WTC11 (cell line): ENCODE measurements at regions not wholly inside any gene's neighbourhood (a gene's known extent, or its start where the extent isn't known, plus 50 kb on each side); places are given as distances from the start of the nearest gene placed in this dataset.

Source experiments
- ATAC-seq: fragments of 200-7000 bp; cut with Tn5 transposase; 2 replicates; pipeline ENCODE4 v1.10.0; 2021; ENCODE audit warnings: mild to moderate bottlenecking, moderate library complexity
- CTCF ChIA-PET: fragments of 300-600 bp; sonication (Branson Sonifier 250); formaldehyde crosslinking; loops from one replicate; lab custom pipeline; 2021; ENCODE audit warnings: antibody characterized with exemption; lab: Charles Lee
- POLR2A ChIA-PET: fragments of 350-600 bp; sonication (Branson Sonifier 250); formaldehyde crosslinking; loops from one replicate; lab custom pipeline; 2021; ENCODE audit warnings: antibody characterized with exemption; lab: Charles Lee
- DNase-seq: peaks from one replicate; pipeline ENCODE4 v3.0.0; 2021; ENCODE audit warnings: low spot score
- H3K27ac Mint-ChIP-seq: 2 replicates; pipeline ENCODE4 v1.8.0; 2021; ENCODE audit warnings: mixed read lengths
- H3K27me3 Mint-ChIP-seq: 2 replicates; pipeline ENCODE4 v1.8.0; 2021; ENCODE audit warnings: low read depth, mild to moderate bottlenecking, moderate library complexity, mixed read lengths
- H3K36me3 Mint-ChIP-seq: 2 replicates; pipeline ENCODE4 v1.8.0; 2021; ENCODE audit warnings: mixed read lengths
- H3K4me1 Mint-ChIP-seq: 2 replicates; pipeline ENCODE4 v1.8.0; 2022; ENCODE audit warnings: mixed read lengths
- H3K4me3 Mint-ChIP-seq: 2 replicates; pipeline ENCODE4 v1.8.0; 2021; ENCODE audit warnings: mild to moderate bottlenecking, moderate library complexity, mixed read lengths
- H3K9me3 Mint-ChIP-seq: 2 replicates; pipeline ENCODE4 v1.8.0; 2021; ENCODE audit warnings: mixed read lengths
- EMX1 ChIP-seq: fragments of 250-450 bp; sonication (Bioruptor Pico); IDR thresholded peaks from 2 replicates; pipeline ENCODE4 v1.8.0; 2021; ENCODE audit warnings: mild to moderate bottlenecking
- GABPB1 ChIP-seq: sonication (generic); formaldehyde crosslinking; IDR thresholded peaks from 2 replicates; pipeline ENCODE4 v1.8.1; 2023; ENCODE audit warnings: mild to moderate bottlenecking, missing genetic modification reagents
- GRHL2 ChIP-seq: fragments of 250-450 bp; sonication (Bioruptor Pico); IDR thresholded peaks from 2 replicates; pipeline ENCODE4 v1.8.0; 2022; ENCODE audit warnings: mild to moderate bottlenecking, moderate library complexity; ENCODE audit not compliant: insufficient replicate concordance, severe bottlenecking
- GTF2I ChIP-seq: fragments of 250-450 bp; sonication (Bioruptor Pico); conservative IDR thresholded peaks from 2 replicates; pipeline ENCODE4 v1.4.0; 2021; ENCODE audit warnings: mild to moderate bottlenecking
- JAZF1 ChIP-seq: fragments of 250-450 bp; sonication (Bioruptor Pico); IDR thresholded peaks from 2 replicates; pipeline ENCODE4 v1.9.0; 2021; ENCODE audit warnings: moderate library complexity, mild to moderate bottlenecking, inconsistent platforms
- MYBL2 ChIP-seq: sonication (generic); formaldehyde crosslinking; IDR thresholded peaks from 2 replicates; pipeline ENCODE4 v1.8.1; 2023; ENCODE audit warnings: mild to moderate bottlenecking, moderate library complexity, missing genetic modification reagents
- NFE2L1 ChIP-seq: sonication (generic); formaldehyde crosslinking; IDR thresholded peaks from 2 replicates; pipeline ENCODE4 v1.8.1; 2023; ENCODE audit warnings: missing genetic modification reagents
- RELA ChIP-seq: sonication (generic); formaldehyde crosslinking; IDR thresholded peaks from 2 replicates; pipeline ENCODE4 v1.8.1; 2022; ENCODE audit warnings: missing genetic modification reagents, mild to moderate bottlenecking, borderline replicate concordance
- SOX15 ChIP-seq: fragments of 250-450 bp; sonication (Bioruptor Pico); IDR thresholded peaks from 2 replicates; pipeline ENCODE4 v1.9.0; 2021; ENCODE audit warnings: mild to moderate bottlenecking
- TCF7 ChIP-seq: sonication (generic); formaldehyde crosslinking; IDR thresholded peaks from 2 replicates; pipeline ENCODE4 v1.8.0; 2022; ENCODE audit warnings: mild to moderate bottlenecking, low read depth, missing genetic modification reagents, moderate library complexity
- TP53 ChIP-seq: sonication (generic); formaldehyde crosslinking; IDR thresholded peaks from 2 replicates; pipeline ENCODE4 v1.8.1; 2023; ENCODE audit warnings: mild to moderate bottlenecking, missing genetic modification reagents
- ZBTB21 ChIP-seq: sonication (generic); formaldehyde crosslinking; IDR thresholded peaks from 2 replicates; pipeline ENCODE4 v1.8.1; 2023; ENCODE audit warnings: mild to moderate bottlenecking, missing genetic modification reagents, borderline replicate concordance
- ZNF121 ChIP-seq: sonication (generic); formaldehyde crosslinking; IDR thresholded peaks from 2 replicates; pipeline ENCODE4 v1.8.0; 2023; ENCODE audit warnings: missing genetic modification reagents
- ZNF263 ChIP-seq: sonication (generic); formaldehyde crosslinking; IDR thresholded peaks from 2 replicates; pipeline ENCODE4 v1.8.1; 2022; ENCODE audit warnings: low read depth, mild to moderate bottlenecking, moderate library complexity, missing genetic modification reagents
- ZNF396 ChIP-seq: fragments of 250-450 bp; sonication (Bioruptor Pico); IDR thresholded peaks from 2 replicates; pipeline ENCODE4 v1.8.0; 2021; ENCODE audit warnings: mild to moderate bottlenecking, moderate library complexity, borderline replicate concordance
- ZNF416 ChIP-seq: fragments of 250-450 bp; sonication (Bioruptor Pico); IDR thresholded peaks from 2 replicates; pipeline ENCODE4 v1.9.0; 2021; ENCODE audit warnings: mild to moderate bottlenecking, inconsistent platforms
- ZNF423 ChIP-seq: fragments of 250-450 bp; sonication (Bioruptor Pico); IDR thresholded peaks from 2 replicates; pipeline ENCODE4 v2.1.2; 2022; ENCODE audit warnings: mild to moderate bottlenecking, moderate library complexity
- TF ChIP-seq, protein P1 (sequence below): sonication (generic); formaldehyde crosslinking; conservative IDR thresholded peaks from 2 replicates; pipeline ENCODE4 v1.8.1; 2022; ENCODE audit warnings: mild to moderate bottlenecking, missing genetic modification reagents
- TF ChIP-seq, protein P2 (sequence below): sonication (generic); formaldehyde crosslinking; IDR thresholded peaks from 2 replicates; pipeline ENCODE4 v1.8.1; 2023; ENCODE audit warnings: mild to moderate bottlenecking, missing genetic modification reagents
- TF ChIP-seq, protein P3 (sequence below): sonication (generic); formaldehyde crosslinking; IDR thresholded peaks from 2 replicates; pipeline ENCODE4 v1.8.0; 2023; ENCODE audit warnings: missing genetic modification reagents

DNA sequence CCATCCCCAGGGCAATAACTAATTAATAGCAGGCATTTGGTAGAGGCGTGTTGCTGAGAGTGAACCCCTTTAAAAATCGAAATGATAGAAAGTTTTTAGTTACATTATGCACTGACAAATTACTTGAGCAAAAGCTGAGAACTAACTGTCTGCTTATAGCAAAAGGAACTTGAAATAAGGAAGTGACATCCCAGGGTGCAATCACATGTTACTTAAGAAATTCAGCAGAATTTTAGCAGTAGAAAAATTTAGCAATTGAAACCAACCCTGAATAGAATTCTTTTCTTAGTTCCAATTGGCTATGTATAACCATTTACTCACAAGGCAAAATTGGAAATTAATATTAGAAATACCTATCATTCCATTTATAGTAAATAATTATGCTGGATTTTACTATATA lies 139.5 kb upstream of the SAMSN1 start (continued):
- TF ChIP-seq, protein P1, sequence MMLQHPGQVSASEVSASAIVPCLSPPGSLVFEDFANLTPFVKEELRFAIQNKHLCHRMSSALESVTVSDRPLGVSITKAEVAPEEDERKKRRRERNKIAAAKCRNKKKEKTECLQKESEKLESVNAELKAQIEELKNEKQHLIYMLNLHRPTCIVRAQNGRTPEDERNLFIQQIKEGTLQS (CRISPR knock-in tag) = no peak

DNA sequence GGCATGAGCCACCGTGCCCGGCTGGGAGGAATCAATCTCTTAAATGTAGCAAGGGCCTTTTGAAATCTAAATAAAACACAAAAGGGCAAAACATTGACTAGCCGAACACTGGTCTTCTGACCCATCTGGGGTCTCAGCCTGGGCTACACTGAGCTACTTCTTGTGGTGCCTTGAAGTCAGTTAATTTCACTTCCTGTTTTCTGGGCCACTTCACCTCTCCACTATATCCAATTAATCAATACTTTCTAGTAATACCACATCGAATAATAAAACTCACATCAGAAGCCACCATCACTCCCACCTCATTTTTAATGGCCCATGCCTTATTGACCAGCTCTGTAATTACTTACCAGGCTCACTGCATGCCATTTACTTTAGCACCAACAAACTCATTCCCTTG lies 138.0 kb upstream of the SAMSN1 start:
- ATAC-seq (no peak), DNase-seq (no peak)
- TF ChIP-seq JAZF1 (CRISPR knock-in tag) = no peak
- TF ChIP-seq, protein P2, sequence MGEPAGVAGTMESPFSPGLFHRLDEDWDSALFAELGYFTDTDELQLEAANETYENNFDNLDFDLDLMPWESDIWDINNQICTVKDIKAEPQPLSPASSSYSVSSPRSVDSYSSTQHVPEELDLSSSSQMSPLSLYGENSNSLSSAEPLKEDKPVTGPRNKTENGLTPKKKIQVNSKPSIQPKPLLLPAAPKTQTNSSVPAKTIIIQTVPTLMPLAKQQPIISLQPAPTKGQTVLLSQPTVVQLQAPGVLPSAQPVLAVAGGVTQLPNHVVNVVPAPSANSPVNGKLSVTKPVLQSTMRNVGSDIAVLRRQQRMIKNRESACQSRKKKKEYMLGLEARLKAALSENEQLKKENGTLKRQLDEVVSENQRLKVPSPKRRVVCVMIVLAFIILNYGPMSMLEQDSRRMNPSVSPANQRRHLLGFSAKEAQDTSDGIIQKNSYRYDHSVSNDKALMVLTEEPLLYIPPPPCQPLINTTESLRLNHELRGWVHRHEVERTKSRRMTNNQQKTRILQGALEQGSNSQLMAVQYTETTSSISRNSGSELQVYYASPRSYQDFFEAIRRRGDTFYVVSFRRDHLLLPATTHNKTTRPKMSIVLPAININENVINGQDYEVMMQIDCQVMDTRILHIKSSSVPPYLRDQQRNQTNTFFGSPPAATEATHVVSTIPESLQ (CRISPR knock-in tag) = no peak
- TF ChIP-seq SOX15 (CRISPR knock-in tag) = no peak
- no peak for TF ChIP-seq MYBL2 (CRISPR knock-in tag)
- no peak for TF ChIP-seq ZNF416 (CRISPR knock-in tag)
- TF ChIP-seq ZNF263 (CRISPR knock-in tag) = no peak
- TF ChIP-seq TCF7 (CRISPR knock-in tag) = no peak
- TF ChIP-seq ZBTB21 = no peak
- no peak for TF ChIP-seq EMX1 (CRISPR knock-in tag)
- peaks cover 16% of the 10 kb centered on the region for H3K4me1 Mint-ChIP-seq
- H3K27ac Mint-ChIP-seq = no peak overlapping the region
- POLR2A ChIA-PET = no interaction called here
- H3K9me3 Mint-ChIP-seq = peaks cover 14% of the 10 kb centered on the region
- no peak overlapping the region for H3K4me3 Mint-ChIP-seq
- H3K27me3 Mint-ChIP-seq = no peaks in the 10 kb centered on the region
- H3K36me3 Mint-ChIP-seq = no peaks in the 10 kb centered on the region; the same call in 1 of the 2 replicates
- CTCF ChIA-PET = no interaction called here

DNA sequence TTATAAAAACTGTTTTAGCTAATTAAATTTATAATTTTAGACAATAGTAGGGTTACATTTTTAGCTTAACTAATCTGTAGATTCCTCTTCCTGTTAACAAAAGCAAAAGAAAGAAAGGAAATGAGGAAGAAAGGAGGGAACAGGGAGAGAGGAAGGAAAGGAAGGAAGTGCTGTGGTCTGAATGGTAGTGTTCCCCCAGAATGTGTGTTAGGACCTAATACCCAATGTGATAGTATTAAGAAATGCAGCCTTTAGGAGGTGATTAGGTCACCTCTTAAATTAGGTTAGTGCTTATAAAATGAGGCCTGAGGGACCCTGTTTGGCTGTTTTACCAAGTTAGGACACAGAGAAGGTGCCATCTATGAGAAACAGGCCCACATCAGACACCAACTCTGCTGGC lies 136.9 kb upstream of the SAMSN1 start:
- H3K4me1 Mint-ChIP-seq = peaks cover 8% of the 10 kb centered on the region
- ChIA-PET CTCF (no interaction called here), POLR2A (no interaction called here)
- H3K27me3 Mint-ChIP-seq = no peaks in the 10 kb centered on the region
- no peak overlapping the region for H3K4me3 Mint-ChIP-seq
- DNase-seq (no peak), ATAC-seq (no peak)
- no peaks in the 10 kb centered on the region for H3K36me3 Mint-ChIP-seq
- peaks cover 13% of the 10 kb centered on the region for H3K9me3 Mint-ChIP-seq
- TF ChIP-seq GRHL2 = no peak
- no peak overlapping the region for H3K27ac Mint-ChIP-seq

DNA sequence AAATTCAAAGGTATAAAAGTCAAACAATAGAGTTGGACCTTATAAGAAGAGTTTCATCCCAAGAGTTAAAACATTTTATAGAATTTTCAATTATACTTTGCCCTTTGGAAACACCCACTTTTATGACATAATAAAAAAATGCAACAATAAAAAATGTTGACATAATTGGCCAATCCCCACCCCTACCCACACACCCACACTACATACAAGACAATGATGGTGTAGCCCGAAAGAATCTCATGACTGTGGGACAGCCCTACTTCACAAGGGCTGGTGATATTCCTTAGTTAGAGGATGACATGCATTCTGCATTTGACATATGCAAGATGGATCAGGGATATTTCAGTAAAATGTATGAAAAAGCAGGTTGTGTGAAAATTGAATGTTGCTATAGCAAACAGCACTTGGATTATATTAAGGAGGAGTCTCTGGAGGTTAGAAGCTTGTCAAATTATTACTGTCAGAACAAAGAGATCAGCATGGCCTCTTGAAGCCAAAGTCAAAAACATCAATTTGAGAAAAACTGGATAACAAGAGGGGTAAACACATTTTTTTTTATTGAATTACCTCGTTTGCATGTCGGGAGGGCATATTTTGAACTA lies 133.0 kb upstream of the SAMSN1 start:
- ChIA-PET POLR2A (no interaction called here), CTCF (no interaction called here)
- H3K36me3 Mint-ChIP-seq = no peaks in the 10 kb centered on the region
- H3K4me3 Mint-ChIP-seq = no peak overlapping the region
- ATAC-seq (no peak), DNase-seq (no peak)
- no peak overlapping the region for H3K27ac Mint-ChIP-seq
- TF ChIP-seq ZNF121 (CRISPR knock-in tag) (no peak), GTF2I (CRISPR knock-in tag) (no peak), GABPB1 (CRISPR knock-in tag) (no peak), NFE2L1 (CRISPR knock-in tag) (no peak), ZNF423 (CRISPR knock-in tag) (no peak)
- peaks cover 25% of the 10 kb centered on the region for H3K4me1 Mint-ChIP-seq
- peaks cover 9% of the 10 kb centered on the region for H3K9me3 Mint-ChIP-seq
- H3K27me3 Mint-ChIP-seq = no peaks in the 10 kb centered on the region

DNA sequence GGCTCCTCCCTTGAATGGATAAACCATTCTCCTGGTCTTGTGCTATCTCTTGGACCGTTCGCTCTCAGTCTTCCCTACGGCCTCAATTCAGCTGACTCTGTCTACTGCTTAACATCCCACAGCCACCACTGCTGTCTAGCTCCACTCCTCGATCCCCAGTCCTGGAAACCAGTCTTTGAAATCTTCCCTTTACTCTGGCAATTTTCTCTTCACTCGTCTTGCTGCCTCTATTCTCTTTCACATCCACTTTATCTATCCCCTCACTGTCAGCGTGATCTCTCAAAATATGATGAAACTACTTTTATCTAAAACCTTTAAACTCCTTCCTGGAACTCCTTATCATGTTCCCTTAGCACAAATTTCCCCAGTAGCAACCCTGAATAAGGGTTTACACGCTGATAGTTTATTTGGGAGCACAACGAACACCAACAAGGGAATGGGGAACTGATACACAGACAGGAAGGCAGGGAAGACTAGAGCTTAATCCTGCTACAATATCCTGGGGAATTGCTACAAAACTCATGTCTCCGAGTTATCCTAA lies 131.6 kb upstream of the SAMSN1 start:
- TF ChIP-seq RELA (CRISPR knock-in tag) = no peak
- no peak for TF ChIP-seq ZNF396 (CRISPR knock-in tag)
- no peak for TF ChIP-seq GRHL2
- TF ChIP-seq TP53 (CRISPR knock-in tag) = no peak
- TF ChIP-seq, protein P3, sequence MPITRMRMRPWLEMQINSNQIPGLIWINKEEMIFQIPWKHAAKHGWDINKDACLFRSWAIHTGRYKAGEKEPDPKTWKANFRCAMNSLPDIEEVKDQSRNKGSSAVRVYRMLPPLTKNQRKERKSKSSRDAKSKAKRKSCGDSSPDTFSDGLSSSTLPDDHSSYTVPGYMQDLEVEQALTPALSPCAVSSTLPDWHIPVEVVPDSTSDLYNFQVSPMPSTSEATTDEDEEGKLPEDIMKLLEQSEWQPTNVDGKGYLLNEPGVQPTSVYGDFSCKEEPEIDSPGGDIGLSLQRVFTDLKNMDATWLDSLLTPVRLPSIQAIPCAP = no peak
- CTCF ChIA-PET = interaction anchor here (1.0 kb wide), 1 partner anchor 96 kb away, joined by 5 read pairs; no protein-coding TSS in a partner anchor
- Mint-ChIP-seq H3K27ac (no peak overlapping the region), H3K9me3 (peaks cover 9% of the 10 kb centered on the region), H3K4me3 (no peak overlapping the region), H3K27me3 (no peaks in the 10 kb centered on the region), H3K36me3 (no peaks in the 10 kb centered on the region), H3K4me1 (peaks cover 25% of the 10 kb centered on the region)
- ATAC-seq (no peak), DNase-seq (no peak)
- POLR2A ChIA-PET = no interaction called here
